HG03159 (cell line): ENCODE measurements at regions not wholly inside any gene's neighbourhood (a gene's known extent, or its start where the extent isn't known, plus 50 kb on each side); places are given as distances from the start of the nearest gene placed in this dataset.
"Not testable (repeated sequence)": the region's sequence is repeated elsewhere in the genome, so short reads cannot be mapped to it uniquely, and the experiment has no call there.

Source experiments
- ATAC-seq: cut with Tn5 transposase; IDR thresholded peaks from one replicate; pipeline ENCODE4 v1.9.1; 2021; ENCODE audit warnings: mild to moderate bottlenecking, moderate library complexity; ENCODE audit not compliant: unreplicated experiment

DNA sequence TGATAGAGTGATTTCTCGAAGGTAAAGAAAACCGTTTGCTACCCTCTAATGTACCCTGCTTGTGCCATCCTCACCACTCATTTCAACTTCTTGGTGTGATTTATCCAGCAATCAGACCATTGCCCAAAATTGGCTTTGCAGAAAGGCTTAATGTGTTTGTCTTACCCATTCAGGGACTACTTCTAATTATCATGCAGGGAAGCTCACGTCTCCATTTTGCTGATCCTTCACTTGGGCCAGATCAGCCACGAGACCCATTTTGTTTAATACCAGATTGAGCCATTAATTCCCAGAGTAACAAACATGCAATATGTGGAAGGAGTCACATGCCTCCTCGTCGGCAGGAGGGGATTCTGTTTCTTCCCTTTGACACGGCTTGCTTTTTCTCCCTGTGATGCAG is 51.1 kb upstream of the CRY1 start:
- no peak for ATAC-seq

- no peak for ATAC-seq
These were observed 51.6 kb upstream of the CRY1 start for GRCh38 chr12:107144990-107145389.

- ATAC-seq, result no peak
These were observed 52.0 kb upstream of the CRY1 start for GRCh38 chr12:107145397-107145796.

GRCh38 chr12:107148107-107148506 is 54.8 kb upstream of the CRY1 start:
- no peak for ATAC-seq

DNA sequence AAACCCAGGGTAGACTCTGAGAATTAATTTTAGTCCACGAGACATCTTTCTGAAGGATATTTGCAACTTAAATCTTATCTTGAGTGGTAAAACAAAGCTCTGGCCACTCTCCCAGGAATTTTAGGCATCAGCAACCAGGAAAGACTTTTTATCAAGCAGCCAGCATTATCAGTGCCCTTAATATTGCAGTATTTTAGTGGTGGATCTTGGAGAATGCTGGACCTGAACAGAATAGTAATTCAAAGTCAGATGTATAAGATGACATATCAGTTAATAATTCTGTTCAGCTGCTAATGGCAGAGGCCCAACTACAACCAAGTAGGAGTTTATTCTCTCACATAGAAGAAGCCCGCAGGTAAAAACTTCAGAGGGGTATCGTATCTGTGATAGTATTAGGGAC is 59.0 kb upstream of the CRY1 start:
- no peak for ATAC-seq

GRCh38 chr12:107159384-107159900 is 66.1 kb upstream of the CRY1 start:
- ATAC-seq, result no peak

DNA sequence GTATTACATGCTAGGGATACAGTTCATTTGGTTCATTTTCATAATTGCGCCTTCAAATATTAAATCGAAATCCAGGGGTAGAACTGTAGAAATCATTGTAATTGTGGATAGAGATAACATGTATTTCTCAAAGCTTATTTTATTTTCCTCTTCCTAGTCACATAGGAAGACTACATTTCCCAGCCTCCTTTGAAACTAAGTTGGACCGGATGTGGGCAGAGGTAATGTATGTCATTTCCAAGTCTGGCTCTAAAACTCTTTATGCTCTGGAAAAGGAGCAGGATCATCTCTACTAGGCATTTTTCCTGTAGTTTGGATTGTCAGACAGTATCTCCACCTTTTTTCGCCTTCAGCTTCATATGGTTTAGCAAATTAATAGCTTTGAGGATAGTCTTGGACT is 70.1 kb upstream of the CRY1 start:
- ATAC-seq, result no peak

DNA sequence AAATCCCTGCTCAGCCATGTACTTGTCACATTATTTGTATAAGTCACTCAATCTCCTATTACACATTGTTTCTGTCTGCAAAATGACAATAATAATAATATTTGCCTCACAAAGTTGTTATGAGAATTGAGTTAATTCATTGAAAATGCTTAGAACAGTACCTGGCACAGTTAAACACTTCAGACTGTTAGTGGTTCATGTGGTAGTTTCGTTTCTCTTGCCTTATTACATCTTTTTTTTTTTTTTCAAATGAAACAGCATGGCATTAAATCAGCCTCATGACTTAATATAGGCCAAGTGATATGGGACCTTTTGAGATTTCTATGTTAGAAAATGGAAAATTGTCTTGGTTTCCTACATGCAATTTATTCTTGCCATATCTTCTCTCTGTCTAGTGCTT is 71.0 kb upstream of the CRY1 start:
- no peak for ATAC-seq

- ATAC-seq, result no peak
These were observed 72.2 kb upstream of the CRY1 start for GRCh38 chr12:107165581-107165980.

GRCh38 chr12:107167756-107168155 is 74.4 kb upstream of the CRY1 start:
- ATAC-seq, result no peak

DNA sequence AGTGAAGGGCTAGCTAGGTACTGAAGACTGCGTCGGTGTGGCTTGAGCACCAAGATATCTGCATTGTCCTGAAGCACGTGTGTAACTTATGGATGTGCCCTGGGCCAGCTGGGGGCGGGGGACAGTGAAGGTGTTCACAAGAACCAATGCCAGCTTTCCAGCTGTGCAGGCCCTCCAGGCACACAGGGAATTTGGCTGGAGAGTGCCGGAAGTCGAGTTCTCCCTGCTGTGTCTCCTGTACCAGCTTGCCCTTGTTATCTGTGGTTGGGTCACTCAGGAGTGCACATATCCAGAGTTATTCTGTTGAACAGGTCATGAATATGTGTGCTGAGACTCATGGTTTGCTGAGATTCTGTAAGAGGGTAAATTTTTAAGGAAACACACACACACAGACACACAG is 75.9 kb upstream of the CRY1 start:
- ATAC-seq, result no peak

GRCh38 chr12:107178776-107179175 is 85.4 kb upstream of the CRY1 start:
- ATAC-seq, result no peak

DNA sequence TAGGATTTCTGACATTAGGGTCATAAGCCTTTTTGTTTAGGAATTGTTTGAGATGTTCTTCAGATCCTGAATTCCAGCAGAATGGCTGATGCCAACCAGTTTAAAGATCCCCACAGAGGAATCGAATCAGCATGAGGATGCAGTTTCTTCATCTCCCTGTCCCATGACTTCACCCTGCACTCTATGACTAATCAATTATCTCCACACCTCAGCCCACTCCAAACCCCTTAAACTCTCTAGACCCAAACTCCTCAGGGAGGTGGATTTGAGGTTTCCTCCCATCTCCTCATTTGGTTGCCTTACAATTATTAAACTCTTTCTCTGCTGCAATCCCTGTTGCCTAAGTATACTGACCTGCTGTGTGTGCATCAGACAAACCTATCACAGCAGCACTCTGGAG is 86.5 kb upstream of the CRY1 start:
- ATAC-seq, result no peak

DNA sequence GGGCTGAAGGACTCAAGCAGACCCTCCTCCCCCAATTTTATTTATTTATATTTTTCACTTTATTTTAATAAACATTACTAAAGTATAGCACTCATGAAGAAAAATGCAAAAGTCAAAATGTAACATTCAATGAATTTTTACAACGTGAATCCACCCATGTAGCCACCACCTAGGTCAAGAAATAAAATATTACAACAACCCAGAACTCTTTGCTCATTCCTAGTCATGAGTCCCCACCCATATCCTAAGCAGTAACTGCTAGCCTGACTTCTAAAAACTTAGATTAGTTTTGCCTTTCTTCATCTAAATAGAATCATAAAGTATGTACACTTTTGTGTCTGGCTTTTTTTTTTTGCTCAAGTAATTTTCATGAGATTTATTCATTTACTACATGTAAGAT is 86.9 kb upstream of the CRY1 start:
- no peak for ATAC-seq

- ATAC-seq, result no peak
These were observed 91.1 kb upstream of the CRY1 start for GRCh38 chr12:107184359-107184930.

- ATAC-seq, result no peak
These were observed 103.3 kb upstream of the CRY1 start for GRCh38 chr12:107196681-107197080.

DNA sequence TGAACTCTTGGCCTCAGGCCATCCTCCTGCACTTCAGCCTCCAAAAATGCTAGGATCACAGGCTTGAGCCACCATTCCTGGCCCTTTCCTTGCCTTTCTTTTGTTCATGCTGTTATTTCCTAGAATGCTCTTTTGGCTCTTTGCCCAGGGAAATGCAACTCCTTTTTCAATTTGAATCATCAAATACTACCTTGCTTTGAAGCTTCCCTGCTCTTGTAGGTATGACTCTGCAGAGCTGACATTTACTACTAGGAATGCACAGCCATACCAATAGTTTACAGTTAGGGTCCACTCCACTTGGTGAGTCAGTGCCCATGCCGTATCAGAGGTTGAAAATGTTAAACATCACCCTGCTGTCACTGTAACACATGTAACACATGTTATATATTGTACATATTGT is 107.0 kb upstream of the CRY1 start:
- ATAC-seq, result no peak

DNA sequence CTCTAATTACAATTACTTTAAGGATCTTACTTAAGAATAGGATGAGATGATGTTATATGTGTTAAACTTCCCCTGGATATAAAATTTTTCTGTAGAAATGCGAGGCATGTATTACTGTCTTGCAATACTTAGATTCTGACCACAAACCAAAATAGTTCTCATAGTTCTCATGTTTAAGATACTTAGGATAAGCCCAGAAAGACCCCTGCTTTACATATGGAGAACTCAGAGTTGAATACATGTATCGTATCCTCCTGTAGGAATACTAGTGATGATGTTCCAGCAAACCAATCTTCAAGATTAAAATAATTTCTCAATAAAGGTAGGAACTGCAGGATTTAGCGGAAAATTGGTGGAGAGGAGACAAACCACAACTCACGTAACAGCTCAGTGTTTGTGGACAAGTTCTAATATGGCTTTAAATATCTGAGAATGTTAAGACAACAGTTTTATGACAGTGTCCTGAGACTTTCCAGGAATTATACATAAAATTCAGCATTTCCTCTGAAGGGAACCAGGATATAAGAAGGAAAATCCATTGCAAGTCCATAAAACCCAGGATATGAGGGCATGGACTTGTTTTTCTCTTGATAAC is 114.7 kb upstream of the CRY1 start:
- no peak for ATAC-seq

GRCh38 chr12:107209700-107210099 is 116.4 kb upstream of the CRY1 start:
- not testable (repeated sequence) for ATAC-seq

GRCh38 chr12:107214373-107214773 is 121.0 kb upstream of the CRY1 start:
- not testable (repeated sequence) for ATAC-seq

- ATAC-seq, result not testable (repeated sequence)
These were observed 123.1 kb upstream of the CRY1 start for GRCh38 chr12:107216411-107216810.

DNA sequence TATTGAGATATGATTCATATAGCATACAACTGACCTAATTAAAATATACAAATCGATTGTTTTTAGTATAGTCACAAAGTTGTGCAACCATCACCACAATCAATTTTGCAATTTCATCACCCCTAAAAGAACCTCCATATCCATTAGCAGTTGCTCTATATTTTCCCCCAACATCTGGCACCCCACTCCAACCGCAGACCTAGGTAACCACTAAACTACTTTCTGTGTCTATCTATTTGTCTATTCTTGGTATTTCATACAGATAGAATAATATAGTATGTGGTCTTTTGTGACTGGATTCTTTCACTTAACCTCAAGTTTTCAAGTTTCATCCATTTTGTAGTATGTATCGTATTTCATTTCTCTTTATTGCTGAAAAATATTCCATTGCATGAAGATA is 126.0 kb upstream of the CRY1 start:
- ATAC-seq, result no peak

DNA sequence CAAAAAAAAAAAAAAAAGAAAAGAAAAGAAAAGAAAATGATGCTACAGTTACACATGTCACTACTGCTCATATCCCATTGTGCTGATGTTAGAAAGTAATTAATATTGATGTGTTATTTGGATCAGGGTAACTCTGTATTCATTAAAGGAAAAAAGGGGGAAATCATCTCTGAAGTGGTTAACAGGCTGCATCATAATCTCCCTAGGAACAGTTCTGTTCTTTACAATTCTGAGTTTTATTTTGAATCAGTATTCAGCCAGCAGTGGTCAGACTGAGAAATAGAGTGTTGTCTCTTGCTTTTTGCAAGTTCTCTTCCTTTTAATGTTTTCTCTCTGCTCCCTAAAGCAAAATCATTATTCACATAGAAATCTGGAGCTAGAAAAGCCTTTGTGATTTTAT is 128.6 kb upstream of the CRY1 start:
- no peak for ATAC-seq
